ENCODE measurements at regions not wholly inside any gene's neighbourhood (a gene's known extent, or its start where the extent isn't known, plus 50 kb on each side); places are given as distances from the start of the nearest gene placed in this dataset.

GRCh38 chr1:105102371-105102770 is 1352.7 kb downstream of the AMY1C start:
- TF ChIP-seq CTCF (IDR thresholded peaks at IDR 0.05) (no peak), POLR2AphosphoS5 (IDR thresholded peaks at IDR 0.05; ENCODE audit: low read depth, low read length) (no peak), SIN3A (IDR thresholded peaks at IDR 0.05; ENCODE audit: borderline replicate concordance, insufficient read depth, low read depth, low read length) (no peak), TCF7L2 (IDR thresholded peaks at IDR 0.05; ENCODE audit: low read depth, low read length) (no peak)

Data from Panc1 (cell line).